ENCODE measurements at regions not wholly inside any gene's neighbourhood (a gene's known extent, or its start where the extent isn't known, plus 50 kb on each side); places are given as distances from the start of the nearest gene placed in this dataset.

DNA sequence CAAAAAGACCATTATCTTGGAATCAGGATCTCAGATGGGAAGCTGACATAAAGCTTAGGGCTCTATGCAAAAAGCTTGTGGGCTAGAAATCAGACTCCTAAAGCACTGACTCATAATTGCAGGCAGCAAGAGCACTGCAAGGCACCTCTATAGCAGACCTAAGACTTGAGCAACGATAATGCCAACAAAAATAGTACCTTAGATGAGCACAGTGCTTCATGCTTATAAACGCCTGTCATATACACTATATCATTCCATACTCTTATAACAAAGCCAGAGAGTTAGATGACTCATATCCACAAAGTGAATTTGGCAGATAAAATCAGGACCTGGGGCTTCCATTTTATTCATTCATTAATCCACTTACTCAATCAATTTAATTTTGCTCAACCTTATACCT lies 560.8 kb downstream of the MCTP2 start:
- Histone ChIP-seq H3K79me1 (ENCODE audit: low read length) (no peaks in the 10 kb centered on the region), H4K8ac (ENCODE audit: low read depth, low read length) (no peak overlapping the region), H3K36me3 (ENCODE audit: control insufficient read depth, insufficient read depth, low read length) (no peaks in the 10 kb centered on the region), H3K18ac (ENCODE audit: low read length) (peak overlapping the region; percentile 47), H3K27me3 (ENCODE audit: insufficient read depth, low read length, poor library complexity) (no peaks in the 10 kb centered on the region), H3K4me2 (ENCODE audit: low read length) (no peak overlapping the region), H2AK5ac (ENCODE audit: low read length) (no peak overlapping the region), H3K4me1 (ENCODE audit: control insufficient read depth, low read depth, low read length) (no peaks in the 10 kb centered on the region), H3K56ac (ENCODE audit: low read length) (peak overlapping the region; percentile 12), H3K27ac (ENCODE audit: low read depth, low read length) (no peak overlapping the region), H3K4me3 (ENCODE audit: low read length) (no peak overlapping the region), H3K79me2 (ENCODE audit: control insufficient read depth, insufficient read depth, low read length) (no peaks in the 10 kb centered on the region), H2BK120ac (ENCODE audit: low read depth, low read length) (peak overlapping the region; percentile 73), H3K9ac (ENCODE audit: low read length) (no peak overlapping the region), H4K5ac (ENCODE audit: low read length) (no peak overlapping the region), H3K23ac (ENCODE audit: low read length) (no peak overlapping the region), H2BK5ac (ENCODE audit: low read length) (no peak overlapping the region), H3K4ac (ENCODE audit: low read depth, low read length) (no peak overlapping the region), H2BK15ac (replicated peaks; ENCODE audit: low read depth) (no peak overlapping the region)
- DNase-seq: peak; percentile 7
- no CpG with 5 or more reads among the region's 2 CpGs for WGBS (ENCODE audit: extremely low coverage, insufficient coverage, low lambda C conversion rate)

DNA sequence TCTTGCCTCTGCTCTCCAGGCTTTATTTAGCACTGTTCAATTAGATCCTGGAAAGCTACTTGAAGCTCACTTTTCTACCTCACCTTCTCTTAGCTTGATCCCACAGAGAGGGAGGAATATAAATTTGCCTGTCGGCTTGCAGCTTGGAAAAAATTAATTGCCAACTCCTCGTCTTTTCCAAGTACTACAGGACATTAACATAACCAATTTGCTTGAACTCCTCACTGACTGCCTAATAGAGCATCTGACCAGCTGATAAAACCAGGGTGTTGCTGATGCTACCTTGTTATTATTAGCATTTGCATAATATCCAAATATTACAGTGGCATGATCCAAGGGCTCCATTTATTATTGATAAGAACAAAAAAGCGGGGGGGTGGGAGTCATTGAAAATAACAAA lies 561.8 kb downstream of the MCTP2 start:
- no peak overlapping the region for H3K56ac ChIP-seq (ENCODE audit: low read length)
- H4K5ac ChIP-seq (ENCODE audit: low read length): no peak overlapping the region
- H3K27me3 ChIP-seq (ENCODE audit: insufficient read depth, low read length, poor library complexity): no peaks in the 10 kb centered on the region
- no CpG with 5 or more reads among the region's 3 CpGs for WGBS (ENCODE audit: extremely low coverage, insufficient coverage, low lambda C conversion rate)
- no peak overlapping the region for H3K27ac ChIP-seq (ENCODE audit: low read depth, low read length)
- no peak overlapping the region for H3K4me3 ChIP-seq (ENCODE audit: low read length)
- no peaks in the 10 kb centered on the region for H3K36me3 ChIP-seq (ENCODE audit: control insufficient read depth, insufficient read depth, low read length)
- no peaks in the 10 kb centered on the region for H3K79me2 ChIP-seq (ENCODE audit: control insufficient read depth, insufficient read depth, low read length)
- H2AK5ac ChIP-seq (ENCODE audit: low read length): no peak overlapping the region
- H4K8ac ChIP-seq (ENCODE audit: low read depth, low read length): no peak overlapping the region
- DNase-seq: no peak
- H2BK5ac ChIP-seq (ENCODE audit: low read length): no peak overlapping the region
- no peak overlapping the region for H2BK120ac ChIP-seq (ENCODE audit: low read depth, low read length)
- no peak overlapping the region for H3K9ac ChIP-seq (ENCODE audit: low read length)
- no peak overlapping the region for H3K4me2 ChIP-seq (ENCODE audit: low read length)
- no peak overlapping the region for H3K23ac ChIP-seq (ENCODE audit: low read length)
- H3K4me1 ChIP-seq (ENCODE audit: control insufficient read depth, low read depth, low read length): no peaks in the 10 kb centered on the region
- peak overlapping the region; percentile 9 for H3K4ac ChIP-seq (ENCODE audit: low read depth, low read length)
- H3K18ac ChIP-seq (ENCODE audit: low read length): peak overlapping the region; percentile 18
- H2BK15ac ChIP-seq (replicated peaks; ENCODE audit: low read depth): no peak overlapping the region
- no peaks in the 10 kb centered on the region for H3K79me1 ChIP-seq (ENCODE audit: low read length)

DNA sequence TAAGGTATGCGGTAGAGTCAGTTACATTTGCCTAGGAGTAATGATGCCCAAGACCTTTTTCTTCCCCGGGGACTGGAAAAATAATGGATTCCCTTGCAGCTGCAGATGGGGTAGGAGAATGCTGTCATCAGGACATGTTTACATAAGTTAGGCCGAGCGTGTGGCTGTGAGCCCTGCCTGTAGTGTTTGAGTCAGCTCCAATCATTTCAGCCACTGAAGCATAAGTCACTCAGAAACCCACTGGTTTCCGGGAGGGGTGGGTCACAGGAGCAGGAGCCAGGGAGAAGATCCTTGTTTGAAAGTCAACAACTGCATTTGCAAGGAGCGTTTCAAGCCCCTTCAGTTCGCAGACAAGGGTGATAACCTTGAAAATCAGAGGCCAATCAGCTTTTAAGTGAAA lies 562.3 kb downstream of the MCTP2 start:
- Histone ChIP-seq H3K27ac (ENCODE audit: low read depth, low read length) (no peak overlapping the region), H3K4me2 (ENCODE audit: low read length) (no peak overlapping the region), H2BK5ac (ENCODE audit: low read length) (no peak overlapping the region), H4K8ac (ENCODE audit: low read depth, low read length) (no peak overlapping the region), H3K79me2 (ENCODE audit: control insufficient read depth, insufficient read depth, low read length) (no peaks in the 10 kb centered on the region), H2BK15ac (replicated peaks; ENCODE audit: low read depth) (no peak overlapping the region), H3K4me1 (ENCODE audit: control insufficient read depth, low read depth, low read length) (no peaks in the 10 kb centered on the region), H3K23ac (ENCODE audit: low read length) (no peak overlapping the region), H3K27me3 (ENCODE audit: insufficient read depth, low read length, poor library complexity) (no peaks in the 10 kb centered on the region), H3K4me3 (ENCODE audit: low read length) (no peak overlapping the region), H2AK5ac (ENCODE audit: low read length) (no peak overlapping the region), H3K4ac (ENCODE audit: low read depth, low read length) (no peak overlapping the region), H3K79me1 (ENCODE audit: low read length) (no peaks in the 10 kb centered on the region), H2BK120ac (ENCODE audit: low read depth, low read length) (no peak overlapping the region), H3K36me3 (ENCODE audit: control insufficient read depth, insufficient read depth, low read length) (no peaks in the 10 kb centered on the region), H4K5ac (ENCODE audit: low read length) (no peak overlapping the region), H3K56ac (ENCODE audit: low read length) (no peak overlapping the region), H3K9ac (ENCODE audit: low read length) (no peak overlapping the region), H3K18ac (ENCODE audit: low read length) (peak overlapping the region; percentile 41)
- peak; percentile 3 for DNase-seq
- WGBS (ENCODE audit: extremely low coverage, insufficient coverage, low lambda C conversion rate): no CpG with 5 or more reads among the region's 7 CpGs

DNA sequence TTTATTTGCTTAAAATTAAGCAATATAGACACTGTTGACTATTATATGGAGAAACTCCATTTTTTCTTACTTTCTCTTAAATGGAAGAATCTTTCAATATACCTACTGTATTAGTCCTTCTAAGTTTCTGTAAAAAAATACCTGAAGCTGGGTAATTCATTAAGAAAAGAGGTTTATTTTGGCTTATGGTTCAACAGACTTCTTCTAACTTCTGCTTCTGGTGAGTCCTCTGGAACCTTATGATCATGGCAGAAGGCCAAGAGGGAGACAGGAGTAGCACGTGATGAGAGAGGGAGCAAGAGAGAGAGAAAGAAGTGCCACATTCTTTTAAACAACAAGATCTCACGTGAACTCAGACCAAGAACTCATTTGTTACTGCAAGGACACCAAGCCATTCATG lies 573.3 kb downstream of the MCTP2 start:
- H2AK5ac ChIP-seq (ENCODE audit: low read length): no peak overlapping the region
- no peak overlapping the region for H2BK15ac ChIP-seq (replicated peaks; ENCODE audit: low read depth)
- H3K79me1 ChIP-seq (ENCODE audit: low read length): no peaks in the 10 kb centered on the region
- H3K36me3 ChIP-seq (ENCODE audit: control insufficient read depth, insufficient read depth, low read length): no peaks in the 10 kb centered on the region
- H3K4me2 ChIP-seq (ENCODE audit: low read length): no peak overlapping the region
- no peak overlapping the region for H3K9ac ChIP-seq (ENCODE audit: low read length)
- no peak overlapping the region for H2BK120ac ChIP-seq (ENCODE audit: low read depth, low read length)
- no peaks in the 10 kb centered on the region for H3K79me2 ChIP-seq (ENCODE audit: control insufficient read depth, insufficient read depth, low read length)
- no peak overlapping the region for H3K56ac ChIP-seq (ENCODE audit: low read length)
- H3K4me3 ChIP-seq (ENCODE audit: low read length): no peak overlapping the region
- H2BK5ac ChIP-seq (ENCODE audit: low read length): no peak overlapping the region
- no peak for DNase-seq
- no peak overlapping the region for H4K5ac ChIP-seq (ENCODE audit: low read length)
- no peaks in the 10 kb centered on the region for H3K4me1 ChIP-seq (ENCODE audit: control insufficient read depth, low read depth, low read length)
- no peak overlapping the region for H3K18ac ChIP-seq (ENCODE audit: low read length)
- H3K4ac ChIP-seq (ENCODE audit: low read depth, low read length): no peak overlapping the region
- no peak overlapping the region for H3K23ac ChIP-seq (ENCODE audit: low read length)
- WGBS (ENCODE audit: extremely low coverage, insufficient coverage, low lambda C conversion rate): no CpG with 5 or more reads among the region's 2 CpGs
- no peak overlapping the region for H4K8ac ChIP-seq (ENCODE audit: low read depth, low read length)
- H3K27ac ChIP-seq (ENCODE audit: low read depth, low read length): no peak overlapping the region
- H3K27me3 ChIP-seq (ENCODE audit: insufficient read depth, low read length, poor library complexity): no peaks in the 10 kb centered on the region

DNA sequence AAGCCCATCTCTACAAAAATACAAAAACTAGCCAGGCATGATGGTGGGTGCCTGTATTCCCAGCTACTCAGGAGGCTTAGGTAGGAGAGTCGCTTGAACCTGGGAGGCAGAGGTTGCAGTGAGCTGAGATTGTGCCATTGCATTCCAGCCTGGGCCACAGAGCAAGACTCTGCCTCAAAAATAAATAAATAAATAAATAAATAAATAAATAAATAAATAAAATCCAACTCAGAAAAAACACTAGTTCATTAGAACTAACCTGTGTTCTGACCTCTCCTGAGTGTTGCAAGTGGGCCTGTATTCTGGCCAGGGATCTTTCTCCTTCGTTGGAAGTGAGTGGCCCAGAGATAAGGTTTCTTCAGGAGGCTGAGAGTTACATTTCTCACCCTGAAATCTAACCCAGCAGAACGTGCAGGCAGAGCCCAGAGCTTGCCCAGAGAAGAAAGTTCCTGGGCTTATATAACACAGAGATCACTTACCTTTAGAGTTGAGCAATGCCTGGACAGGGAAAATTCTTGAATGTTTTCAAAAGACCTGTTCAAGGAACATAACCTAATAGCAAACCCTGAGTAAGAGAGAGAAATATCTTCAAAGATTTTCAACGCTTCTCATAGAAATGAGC lies 583.9 kb downstream of the MCTP2 start:
- H4K5ac ChIP-seq (ENCODE audit: low read length): no peak overlapping the region
- no peaks in the 10 kb centered on the region for H3K27me3 ChIP-seq (ENCODE audit: insufficient read depth, low read length, poor library complexity)
- no peak for DNase-seq
- H2BK15ac ChIP-seq (replicated peaks; ENCODE audit: low read depth): no peak overlapping the region
- no peak overlapping the region for H3K4me3 ChIP-seq (ENCODE audit: low read length)
- H3K79me2 ChIP-seq (ENCODE audit: control insufficient read depth, insufficient read depth, low read length): no peaks in the 10 kb centered on the region
- no peak overlapping the region for H2BK120ac ChIP-seq (ENCODE audit: low read depth, low read length)
- no peak overlapping the region for H2BK5ac ChIP-seq (ENCODE audit: low read length)
- no peaks in the 10 kb centered on the region for H3K79me1 ChIP-seq (ENCODE audit: low read length)
- H3K27ac ChIP-seq (ENCODE audit: low read depth, low read length): no peak overlapping the region
- no peak overlapping the region for H2AK5ac ChIP-seq (ENCODE audit: low read length)
- no peak overlapping the region for H3K4me2 ChIP-seq (ENCODE audit: low read length)
- no peaks in the 10 kb centered on the region for H3K4me1 ChIP-seq (ENCODE audit: control insufficient read depth, low read depth, low read length)
- H4K8ac ChIP-seq (ENCODE audit: low read depth, low read length): no peak overlapping the region
- H3K18ac ChIP-seq (ENCODE audit: low read length): peak overlapping the region; percentile 30
- no peak overlapping the region for H3K9ac ChIP-seq (ENCODE audit: low read length)
- no peak overlapping the region for H3K56ac ChIP-seq (ENCODE audit: low read length)
- H3K36me3 ChIP-seq (ENCODE audit: control insufficient read depth, insufficient read depth, low read length): no peaks in the 10 kb centered on the region
- no peak overlapping the region for H3K23ac ChIP-seq (ENCODE audit: low read length)
- no peak overlapping the region for H3K4ac ChIP-seq (ENCODE audit: low read depth, low read length)
- WGBS (ENCODE audit: extremely low coverage, insufficient coverage, low lambda C conversion rate): no CpG with 5 or more reads among the region's 4 CpGs

DNA sequence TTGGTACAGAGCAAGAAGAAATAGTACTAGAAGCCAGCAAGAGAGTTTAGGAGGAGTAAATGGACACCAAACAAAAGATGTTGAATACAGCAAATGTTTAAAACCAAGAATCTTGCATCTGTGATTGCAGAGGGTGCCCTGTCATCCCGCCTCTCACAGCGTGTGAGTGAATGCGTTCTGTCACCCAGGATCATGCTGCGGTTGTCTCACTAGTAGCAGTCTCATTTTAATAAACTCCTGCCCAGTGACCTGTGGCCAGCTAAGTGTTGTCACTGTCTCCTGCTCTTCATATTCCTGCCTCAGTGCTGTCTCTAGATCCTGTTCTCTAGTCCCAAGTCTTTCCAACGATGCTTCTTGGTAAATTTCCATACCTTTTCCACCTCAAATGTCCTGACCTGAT lies 584.6 kb downstream of the MCTP2 start:
- Histone ChIP-seq H3K27ac (ENCODE audit: low read depth, low read length) (no peak overlapping the region), H3K36me3 (ENCODE audit: control insufficient read depth, insufficient read depth, low read length) (no peaks in the 10 kb centered on the region), H3K27me3 (ENCODE audit: insufficient read depth, low read length, poor library complexity) (no peaks in the 10 kb centered on the region), H3K9ac (ENCODE audit: low read length) (no peak overlapping the region), H3K18ac (ENCODE audit: low read length) (no peak overlapping the region), H3K4me1 (ENCODE audit: control insufficient read depth, low read depth, low read length) (no peaks in the 10 kb centered on the region), H4K5ac (ENCODE audit: low read length) (no peak overlapping the region), H2BK120ac (ENCODE audit: low read depth, low read length) (no peak overlapping the region), H3K4me3 (ENCODE audit: low read length) (no peak overlapping the region), H3K23ac (ENCODE audit: low read length) (no peak overlapping the region), H3K79me1 (ENCODE audit: low read length) (no peaks in the 10 kb centered on the region), H3K4me2 (ENCODE audit: low read length) (no peak overlapping the region), H4K8ac (ENCODE audit: low read depth, low read length) (no peak overlapping the region), H3K79me2 (ENCODE audit: control insufficient read depth, insufficient read depth, low read length) (no peaks in the 10 kb centered on the region), H2BK5ac (ENCODE audit: low read length) (no peak overlapping the region), H2AK5ac (ENCODE audit: low read length) (no peak overlapping the region), H3K56ac (ENCODE audit: low read length) (no peak overlapping the region), H3K4ac (ENCODE audit: low read depth, low read length) (no peak overlapping the region), H2BK15ac (replicated peaks; ENCODE audit: low read depth) (no peak overlapping the region)
- no peak for DNase-seq
- no CpG with 5 or more reads among the region's 5 CpGs for WGBS (ENCODE audit: extremely low coverage, insufficient coverage, low lambda C conversion rate)
